Epithelial cell of proximal tubule (primary cell): ENCODE measurements at regions not wholly inside any gene's neighbourhood (a gene's known extent, or its start where the extent isn't known, plus 50 kb on each side); places are given as distances from the start of the nearest gene placed in this dataset.

Experiments
- DNase-seq: peaks from one replicate; pipeline ENCODE4 v3.0.0-alpha.2; 2011; ENCODE audit warnings: low read depth
- H3K4me3 ChIP-seq: 2 replicates; pipeline ENCODE4 v1.5.1; 2011; ENCODE audit warnings: low read depth, mild to moderate bottlenecking, low read length
- TF ChIP-seq, protein P1 (sequence below): conservative IDR thresholded peaks from 2 replicates; pipeline ENCODE4 v1.5.1; 2012; ENCODE audit warnings: low read depth, mild to moderate bottlenecking, low read length

GRCh38 chr13:99064624-99065234 is 86.9 kb upstream of the DOCK9 start:
- DNase-seq: no peak
- TF ChIP-seq, protein P1, sequence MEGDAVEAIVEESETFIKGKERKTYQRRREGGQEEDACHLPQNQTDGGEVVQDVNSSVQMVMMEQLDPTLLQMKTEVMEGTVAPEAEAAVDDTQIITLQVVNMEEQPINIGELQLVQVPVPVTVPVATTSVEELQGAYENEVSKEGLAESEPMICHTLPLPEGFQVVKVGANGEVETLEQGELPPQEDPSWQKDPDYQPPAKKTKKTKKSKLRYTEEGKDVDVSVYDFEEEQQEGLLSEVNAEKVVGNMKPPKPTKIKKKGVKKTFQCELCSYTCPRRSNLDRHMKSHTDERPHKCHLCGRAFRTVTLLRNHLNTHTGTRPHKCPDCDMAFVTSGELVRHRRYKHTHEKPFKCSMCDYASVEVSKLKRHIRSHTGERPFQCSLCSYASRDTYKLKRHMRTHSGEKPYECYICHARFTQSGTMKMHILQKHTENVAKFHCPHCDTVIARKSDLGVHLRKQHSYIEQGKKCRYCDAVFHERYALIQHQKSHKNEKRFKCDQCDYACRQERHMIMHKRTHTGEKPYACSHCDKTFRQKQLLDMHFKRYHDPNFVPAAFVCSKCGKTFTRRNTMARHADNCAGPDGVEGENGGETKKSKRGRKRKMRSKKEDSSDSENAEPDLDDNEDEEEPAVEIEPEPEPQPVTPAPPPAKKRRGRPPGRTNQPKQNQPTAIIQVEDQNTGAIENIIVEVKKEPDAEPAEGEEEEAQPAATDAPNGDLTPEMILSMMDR: no peak
- H3K4me3 ChIP-seq: no peak overlapping the region

DNA sequence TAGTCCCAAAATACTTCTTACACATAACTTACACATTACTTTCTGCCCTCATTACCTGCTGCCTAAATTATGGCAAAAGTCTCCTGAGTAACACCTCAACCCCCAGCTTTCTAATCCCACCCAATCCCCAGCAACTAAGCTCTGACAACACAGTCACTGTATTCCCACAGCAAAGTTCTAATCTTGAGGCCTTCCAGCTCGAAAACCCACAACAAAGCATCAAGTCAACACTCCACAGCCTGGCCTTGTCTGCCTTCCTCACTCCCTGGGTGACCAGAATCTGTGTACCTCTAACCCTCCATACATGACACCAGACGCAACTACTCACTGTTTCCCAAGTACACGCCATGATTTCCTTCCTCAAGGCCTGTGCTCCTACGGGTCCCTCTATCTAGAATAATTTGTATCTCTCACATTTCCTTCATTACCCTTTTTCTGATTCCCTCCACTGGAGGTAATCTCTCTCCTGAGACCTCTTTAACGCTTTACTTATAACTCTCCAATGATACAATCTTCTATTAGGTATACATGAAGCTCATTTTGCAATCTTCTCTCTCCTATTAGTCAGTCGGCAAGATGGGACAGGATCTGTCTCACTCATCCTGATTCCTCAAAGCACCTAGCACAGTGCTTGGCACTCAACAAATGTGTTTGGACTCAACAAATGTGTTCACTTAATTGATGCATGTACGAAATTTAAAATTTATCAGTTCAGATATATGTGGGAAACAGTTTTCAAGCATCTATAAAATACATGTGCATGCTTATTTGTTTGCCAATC is 87.6 kb upstream of the DOCK9 start:
- TF ChIP-seq, protein P1: no peak
- DNase-seq: no peak
- no peak overlapping the region for H3K4me3 ChIP-seq

DNA sequence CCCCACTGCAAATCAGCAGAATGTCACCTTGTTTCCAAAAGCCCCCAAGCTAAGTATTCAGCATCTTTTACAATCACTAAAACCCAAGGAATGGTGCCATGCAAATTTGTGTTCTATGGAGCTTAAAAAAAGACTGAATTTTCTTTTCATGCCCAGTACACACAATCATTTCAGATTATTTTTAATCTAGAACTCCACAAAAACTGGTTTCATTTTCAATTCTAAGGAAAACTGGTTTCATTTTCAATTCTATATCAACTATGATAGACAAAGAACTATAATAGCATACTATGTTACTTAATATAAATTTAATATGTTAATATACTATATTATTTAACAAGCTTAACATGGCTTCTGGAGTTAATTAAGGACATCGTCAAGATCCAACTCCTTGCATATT is 88.4 kb upstream of the DOCK9 start:
- H3K4me3 ChIP-seq: no peak overlapping the region
- DNase-seq: no peak
- TF ChIP-seq, protein P1: no peak

GRCh38 chr13:99067159-99067985 is 89.5 kb upstream of the DOCK9 start:
- DNase-seq: peak; percentile 68
- TF ChIP-seq, protein P1: no peak
- H3K4me3 ChIP-seq: no peak overlapping the region

DNA sequence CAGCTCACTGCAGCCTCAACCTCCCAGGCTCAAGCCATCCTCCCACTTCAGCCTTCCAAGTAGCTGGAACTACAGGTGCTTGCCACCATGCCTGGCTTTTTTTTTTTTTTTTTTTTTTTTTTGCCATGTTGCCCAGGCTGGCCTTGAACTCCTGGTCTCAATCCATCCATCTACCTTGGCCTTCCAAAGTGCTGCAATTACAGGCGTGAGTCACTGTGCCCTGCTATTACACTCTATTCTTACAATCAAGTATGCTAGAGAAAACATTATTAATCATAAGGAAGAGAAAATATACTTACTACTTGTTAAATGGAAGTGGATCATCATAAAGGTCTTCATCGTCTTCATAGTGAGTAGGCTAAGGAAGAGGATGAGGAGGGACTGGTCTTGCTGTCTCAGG is 93.3 kb upstream of the DOCK9 start:
- no peak for DNase-seq
- no peak overlapping the region for H3K4me3 ChIP-seq
- TF ChIP-seq, protein P1: no peak

- no peak overlapping the region for H3K4me3 ChIP-seq
- DNase-seq: no peak
- TF ChIP-seq, protein P1: no peak
Observed at GRCh38 chr13:99071666-99072065, 93.8 kb upstream of the DOCK9 start.
